ENCODE measurements at regions not wholly inside any gene's neighbourhood (a gene's known extent, or its start where the extent isn't known, plus 50 kb on each side); places are given as distances from the start of the nearest gene placed in this dataset.
"Not testable (repeated sequence)": the region's sequence is repeated elsewhere in the genome, so short reads cannot be mapped to it uniquely, and the experiment has no call there.

- H3K9me3 ChIP-seq (ENCODE audit: control insufficient read depth in 3 of 3, low read length in 3 of 3) = no peaks in the 10 kb centered on the region
- no peaks in the 10 kb centered on the region for H3K27me3 ChIP-seq (ENCODE audit: control insufficient read depth in 3 of 3, insufficient read depth in 3 of 3, low read length in 3 of 3)
- no peaks in the 10 kb centered on the region for H3K36me3 ChIP-seq (ENCODE audit: control insufficient read depth in 3 of 3, insufficient read depth in 3 of 3, low read length in 3 of 3)
- no peak overlapping the region for H3K27ac ChIP-seq (ENCODE audit: low read depth, low read length)
- H3K9ac ChIP-seq (ENCODE audit: low read depth in 1 of 3, low read length in 3 of 3) = no peak overlapping the region
- H3K4me3 ChIP-seq (ENCODE audit: low read length in 3 of 3) = no peak overlapping the region
- H3K4me1 ChIP-seq (ENCODE audit: control insufficient read depth in 3 of 3, insufficient read depth in 3 of 3, low read length in 3 of 3) = no peaks in the 10 kb centered on the region
These were observed 335.1 kb downstream of the SV2B start for GRCh38 chr15:91435113-91435512.

DNA sequence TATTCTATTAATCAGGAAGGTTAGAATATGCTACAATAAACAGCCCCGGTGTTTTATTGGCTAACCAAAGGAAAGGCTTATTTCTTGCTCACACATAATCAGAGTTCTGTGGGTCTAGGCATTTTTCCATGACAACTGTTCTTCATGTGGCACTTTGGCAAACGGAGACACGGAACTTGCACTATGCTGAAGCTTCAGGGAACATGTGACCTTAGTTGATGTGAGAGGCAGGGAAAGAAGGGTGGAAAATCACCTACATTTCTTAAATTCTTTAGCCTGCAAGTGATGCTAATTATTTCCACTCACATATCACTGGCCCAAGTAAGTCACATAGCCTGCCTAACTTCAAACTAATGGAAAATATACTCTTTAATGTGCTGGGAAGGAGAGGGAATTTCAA is 344.6 kb downstream of the SV2B start:
- H3K27ac ChIP-seq (ENCODE audit: low read depth, low read length) = no peak overlapping the region
- no peak overlapping the region for H3K9ac ChIP-seq (ENCODE audit: low read depth in 1 of 3, low read length in 3 of 3)
- no peaks in the 10 kb centered on the region for H3K9me3 ChIP-seq (ENCODE audit: control insufficient read depth in 3 of 3, low read length in 3 of 3)
- H3K27me3 ChIP-seq (ENCODE audit: control insufficient read depth in 3 of 3, insufficient read depth in 3 of 3, low read length in 3 of 3) = no peaks in the 10 kb centered on the region
- no peak overlapping the region for H3K4me3 ChIP-seq (ENCODE audit: low read length in 3 of 3)
- H3K36me3 ChIP-seq (ENCODE audit: control insufficient read depth in 3 of 3, insufficient read depth in 3 of 3, low read length in 3 of 3) = no peaks in the 10 kb centered on the region
- H3K4me1 ChIP-seq (ENCODE audit: control insufficient read depth in 3 of 3, insufficient read depth in 3 of 3, low read length in 3 of 3) = no peaks in the 10 kb centered on the region

- Histone ChIP-seq H3K9ac (ENCODE audit: low read depth in 1 of 3, low read length in 3 of 3) (no peak overlapping the region), H3K27me3 (ENCODE audit: control insufficient read depth in 3 of 3, insufficient read depth in 3 of 3, low read length in 3 of 3) (no peaks in the 10 kb centered on the region), H3K4me3 (ENCODE audit: low read length in 3 of 3) (no peak overlapping the region), H3K4me1 (ENCODE audit: control insufficient read depth in 3 of 3, insufficient read depth in 3 of 3, low read length in 3 of 3) (no peaks in the 10 kb centered on the region), H3K27ac (ENCODE audit: low read depth, low read length) (no peak overlapping the region), H3K9me3 (ENCODE audit: control insufficient read depth in 3 of 3, low read length in 3 of 3) (no peaks in the 10 kb centered on the region), H3K36me3 (ENCODE audit: control insufficient read depth in 3 of 3, insufficient read depth in 3 of 3, low read length in 3 of 3) (no peaks in the 10 kb centered on the region)
These were observed 345.7 kb downstream of the SV2B start for GRCh38 chr15:91445695-91446228.

- no peaks in the 10 kb centered on the region for H3K36me3 ChIP-seq (ENCODE audit: control insufficient read depth in 3 of 3, insufficient read depth in 3 of 3, low read length in 3 of 3)
- no peak overlapping the region for H3K9ac ChIP-seq (ENCODE audit: low read depth in 1 of 3, low read length in 3 of 3)
- no peaks in the 10 kb centered on the region for H3K27me3 ChIP-seq (ENCODE audit: control insufficient read depth in 3 of 3, insufficient read depth in 3 of 3, low read length in 3 of 3)
- no peaks in the 10 kb centered on the region for H3K4me1 ChIP-seq (ENCODE audit: control insufficient read depth in 3 of 3, insufficient read depth in 3 of 3, low read length in 3 of 3)
- H3K4me3 ChIP-seq (ENCODE audit: low read length in 3 of 3) = no peak overlapping the region
- no peaks in the 10 kb centered on the region for H3K9me3 ChIP-seq (ENCODE audit: control insufficient read depth in 3 of 3, low read length in 3 of 3)
- H3K27ac ChIP-seq (ENCODE audit: low read depth, low read length) = no peak overlapping the region
These were observed 348.1 kb downstream of the SV2B start for GRCh38 chr15:91447991-91448644.

DNA sequence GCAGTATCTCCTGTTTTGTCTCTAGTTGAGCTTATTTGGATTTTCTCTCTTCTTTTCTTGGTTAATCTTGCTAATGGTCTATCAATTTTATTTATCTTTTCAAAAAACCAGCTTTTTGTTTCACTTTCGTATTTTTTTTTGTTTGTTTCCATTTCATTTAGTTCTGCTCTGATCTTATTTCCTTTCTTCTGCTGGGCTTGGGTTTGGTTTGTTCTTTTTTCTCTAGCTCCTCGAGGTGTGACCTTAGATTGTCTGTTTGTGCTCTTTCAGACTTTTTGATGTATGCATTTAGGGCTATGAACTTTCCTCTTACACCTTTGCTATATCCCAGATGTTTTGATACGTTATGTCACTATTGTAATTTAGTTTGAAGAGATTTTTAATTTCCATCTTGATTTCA is 353.3 kb downstream of the SV2B start:
- H3K36me3 ChIP-seq (ENCODE audit: control insufficient read depth in 3 of 3, insufficient read depth in 3 of 3, low read length in 3 of 3); H3K27me3 ChIP-seq (ENCODE audit: control insufficient read depth in 3 of 3, insufficient read depth in 3 of 3, low read length in 3 of 3); H3K27ac ChIP-seq (ENCODE audit: low read depth, low read length); H3K4me3 ChIP-seq (ENCODE audit: low read length in 3 of 3); H3K9ac ChIP-seq (ENCODE audit: low read depth in 1 of 3, low read length in 3 of 3); H3K4me1 ChIP-seq (ENCODE audit: control insufficient read depth in 3 of 3, insufficient read depth in 3 of 3, low read length in 3 of 3); H3K9me3 ChIP-seq (ENCODE audit: control insufficient read depth in 3 of 3, low read length in 3 of 3): not testable (repeated sequence)

GRCh38 chr15:91456251-91456718 is 356.2 kb downstream of the SV2B start:
- no peak overlapping the region for H3K4me3 ChIP-seq (ENCODE audit: low read length in 3 of 3)
- H3K36me3 ChIP-seq (ENCODE audit: control insufficient read depth in 3 of 3, insufficient read depth in 3 of 3, low read length in 3 of 3) = no peaks in the 10 kb centered on the region
- H3K27me3 ChIP-seq (ENCODE audit: control insufficient read depth in 3 of 3, insufficient read depth in 3 of 3, low read length in 3 of 3) = peaks cover 0 to 4% (median 0%) of the 10 kb centered on the region in 3 donors
- no peaks in the 10 kb centered on the region for H3K4me1 ChIP-seq (ENCODE audit: control insufficient read depth in 3 of 3, insufficient read depth in 3 of 3, low read length in 3 of 3)
- no peaks in the 10 kb centered on the region for H3K9me3 ChIP-seq (ENCODE audit: control insufficient read depth in 3 of 3, low read length in 3 of 3)
- no peak overlapping the region for H3K9ac ChIP-seq (ENCODE audit: low read depth in 1 of 3, low read length in 3 of 3)
- no peak overlapping the region for H3K27ac ChIP-seq (ENCODE audit: low read depth, low read length)

- no peak overlapping the region for H3K27ac ChIP-seq (ENCODE audit: low read depth, low read length)
- no peak overlapping the region for H3K4me3 ChIP-seq (ENCODE audit: low read length in 3 of 3)
- H3K9me3 ChIP-seq (ENCODE audit: control insufficient read depth in 3 of 3, low read length in 3 of 3) = no peaks in the 10 kb centered on the region
- no peaks in the 10 kb centered on the region for H3K36me3 ChIP-seq (ENCODE audit: control insufficient read depth in 3 of 3, insufficient read depth in 3 of 3, low read length in 3 of 3)
- H3K9ac ChIP-seq (ENCODE audit: low read depth in 1 of 3, low read length in 3 of 3) = no peak overlapping the region
- peaks cover 0 to 4% (median 0%) of the 10 kb centered on the region in 3 donors for H3K27me3 ChIP-seq (ENCODE audit: control insufficient read depth in 3 of 3, insufficient read depth in 3 of 3, low read length in 3 of 3)
- H3K4me1 ChIP-seq (ENCODE audit: control insufficient read depth in 3 of 3, insufficient read depth in 3 of 3, low read length in 3 of 3) = no peaks in the 10 kb centered on the region
These were observed 356.9 kb downstream of the SV2B start for GRCh38 chr15:91456921-91457320.

- H3K36me3 ChIP-seq (ENCODE audit: control insufficient read depth in 3 of 3, insufficient read depth in 3 of 3, low read length in 3 of 3) = no peaks in the 10 kb centered on the region
- H3K9ac ChIP-seq (ENCODE audit: low read depth in 1 of 3, low read length in 3 of 3) = no peak overlapping the region
- no peak overlapping the region for H3K4me3 ChIP-seq (ENCODE audit: low read length in 3 of 3)
- no peak overlapping the region for H3K27ac ChIP-seq (ENCODE audit: low read depth, low read length)
- H3K9me3 ChIP-seq (ENCODE audit: control insufficient read depth in 3 of 3, low read length in 3 of 3) = no peaks in the 10 kb centered on the region
- H3K27me3 ChIP-seq (ENCODE audit: control insufficient read depth in 3 of 3, insufficient read depth in 3 of 3, low read length in 3 of 3) = peaks cover 0 to 4% (median 0%) of the 10 kb centered on the region in 3 donors
- H3K4me1 ChIP-seq (ENCODE audit: control insufficient read depth in 3 of 3, insufficient read depth in 3 of 3, low read length in 3 of 3) = no peaks in the 10 kb centered on the region
These were observed 361.3 kb downstream of the SV2B start for GRCh38 chr15:91461377-91461776.

DNA sequence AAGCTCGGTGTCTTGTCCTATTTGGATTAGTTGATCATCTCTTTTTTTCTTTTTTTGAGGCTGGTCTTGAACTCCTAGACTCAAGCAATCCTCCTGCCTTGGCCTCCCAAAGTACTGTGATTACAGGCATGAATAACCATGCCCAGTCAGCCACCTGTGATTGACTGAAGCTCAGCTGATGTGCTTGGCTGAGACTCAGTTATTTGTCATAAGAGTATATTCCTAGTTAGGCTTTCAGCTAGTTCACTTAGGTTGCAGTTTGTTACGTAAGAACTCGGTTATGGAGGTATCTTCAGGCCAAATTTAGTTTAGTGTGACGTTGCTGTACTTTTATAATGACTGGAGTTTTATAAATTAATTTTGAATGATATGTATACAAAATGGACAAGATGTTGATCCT is 365.0 kb downstream of the SV2B start:
- Histone ChIP-seq H3K9me3 (ENCODE audit: control insufficient read depth in 3 of 3, low read length in 3 of 3) (no peaks in the 10 kb centered on the region), H3K4me1 (ENCODE audit: control insufficient read depth in 3 of 3, insufficient read depth in 3 of 3, low read length in 3 of 3) (no peaks in the 10 kb centered on the region), H3K27me3 (ENCODE audit: control insufficient read depth in 3 of 3, insufficient read depth in 3 of 3, low read length in 3 of 3) (no peaks in the 10 kb centered on the region), H3K9ac (ENCODE audit: low read depth in 1 of 3, low read length in 3 of 3) (no peak overlapping the region), H3K36me3 (ENCODE audit: control insufficient read depth in 3 of 3, insufficient read depth in 3 of 3, low read length in 3 of 3) (no peaks in the 10 kb centered on the region), H3K27ac (ENCODE audit: low read depth, low read length) (no peak overlapping the region), H3K4me3 (ENCODE audit: low read length in 3 of 3) (no peak overlapping the region)

GRCh38 chr15:91465696-91466095 is 365.6 kb downstream of the SV2B start:
- no peaks in the 10 kb centered on the region for H3K36me3 ChIP-seq (ENCODE audit: control insufficient read depth in 3 of 3, insufficient read depth in 3 of 3, low read length in 3 of 3)
- H3K9ac ChIP-seq (ENCODE audit: low read depth in 1 of 3, low read length in 3 of 3) = no peak overlapping the region
- H3K27me3 ChIP-seq (ENCODE audit: control insufficient read depth in 3 of 3, insufficient read depth in 3 of 3, low read length in 3 of 3) = no peaks in the 10 kb centered on the region
- no peak overlapping the region for H3K4me3 ChIP-seq (ENCODE audit: low read length in 3 of 3)
- no peaks in the 10 kb centered on the region for H3K4me1 ChIP-seq (ENCODE audit: control insufficient read depth in 3 of 3, insufficient read depth in 3 of 3, low read length in 3 of 3)
- no peak overlapping the region for H3K27ac ChIP-seq (ENCODE audit: low read depth, low read length)
- H3K9me3 ChIP-seq (ENCODE audit: control insufficient read depth in 3 of 3, low read length in 3 of 3) = no peaks in the 10 kb centered on the region

Data from skeletal muscle tissue (tissue), 3 donors.